Activated CD4-positive, alpha-beta memory T cell treated with anti-CD3 and anti-CD28 coated beads, Interleukin-2, amount 10 ng/mL, durations not matched to agents 7 days and 5 days (primary cell): ENCODE measurements at regions not wholly inside any gene's neighbourhood (a gene's known extent, or its start where the extent isn't known, plus 50 kb on each side); places are given as distances from the start of the nearest gene placed in this dataset.

Experiments used
- CTCF ChIA-PET: fragments of 350-600 bp; sonication (Branson Sonifier 250); formaldehyde crosslinking; loops from one replicate; lab custom pipeline; 2021; ENCODE audit warnings: antibody characterized with exemption, inconsistent platforms; lab: Charles Lee
- POLR2A ChIA-PET: fragments of 350-600 bp; sonication (Branson Sonifier 250); formaldehyde crosslinking; loops from one replicate; lab custom pipeline; 2021; ENCODE audit warnings: antibody characterized with exemption; lab: Charles Lee
- DNase-seq: peaks from one replicate; pipeline ENCODE4 v3.0.0-alpha.2; 2020
- H3K27ac Mint-ChIP-seq: one replicate; pipeline ENCODE4 v1.8.0; 2021; ENCODE audit warnings: mild to moderate bottlenecking, mixed read lengths
- H3K27me3 Mint-ChIP-seq: one replicate; pipeline ENCODE4 v1.8.0; 2021; ENCODE audit warnings: mixed read lengths
- H3K36me3 Mint-ChIP-seq: one replicate; pipeline ENCODE4 v1.8.0; 2021; ENCODE audit warnings: low read depth, mixed read lengths
- H3K4me1 Mint-ChIP-seq: one replicate; pipeline ENCODE4 v1.8.0; 2021; ENCODE audit warnings: mixed read lengths
- H3K4me3 Mint-ChIP-seq: one replicate; pipeline ENCODE4 v1.8.0; 2021; ENCODE audit warnings: mild to moderate bottlenecking, mixed read lengths
- H3K9me3 Mint-ChIP-seq: one replicate; pipeline ENCODE4 v1.8.0; 2021; ENCODE audit warnings: mixed read lengths

DNA sequence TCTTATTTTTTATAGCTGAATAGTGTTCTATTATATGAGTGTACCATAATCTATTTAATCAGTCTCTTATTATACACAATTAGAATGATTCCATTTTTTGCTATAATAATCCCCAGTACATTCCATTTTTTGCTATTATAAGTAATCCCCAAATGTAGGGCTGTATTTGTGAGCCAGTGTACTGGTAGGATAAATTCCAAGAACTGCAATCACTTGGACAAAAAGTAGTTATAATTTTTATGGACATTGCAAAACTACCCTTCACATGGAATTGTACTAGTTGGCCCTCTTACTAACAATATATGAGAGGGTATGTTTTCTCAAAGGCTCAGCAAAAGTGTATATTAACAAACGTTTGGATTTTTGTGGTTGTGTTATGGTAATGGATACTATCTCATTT, 481.7 kb upstream of the CLINT1 start:
- ChIA-PET CTCF (no interaction called here), POLR2A (no interaction called here)
- Mint-ChIP-seq H3K27me3 (no peaks in the 10 kb centered on the region), H3K9me3 (no peaks in the 10 kb centered on the region), H3K27ac (no peak overlapping the region), H3K36me3 (no peaks in the 10 kb centered on the region), H3K4me3 (no peak overlapping the region), H3K4me1 (no peaks in the 10 kb centered on the region)
- no peak for DNase-seq

DNA sequence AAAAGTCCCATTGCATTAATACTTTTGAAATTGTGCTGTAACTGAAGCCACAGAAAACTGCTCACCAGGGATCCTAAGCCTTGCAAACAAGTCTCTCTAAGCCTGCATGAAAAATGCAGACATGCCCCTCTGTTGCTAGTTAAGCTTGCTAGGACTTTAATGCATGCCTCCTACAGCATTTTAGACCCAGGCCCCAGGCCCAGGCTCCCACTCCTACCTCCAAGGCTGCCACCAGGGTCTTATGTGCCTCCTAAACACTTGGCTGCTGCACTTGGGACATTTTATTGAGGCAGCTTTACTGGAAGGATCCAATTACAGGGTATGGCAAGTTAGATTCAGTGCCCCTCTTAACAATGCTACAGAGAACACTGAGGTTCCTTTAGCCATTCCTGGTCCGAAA, 467.3 kb upstream of the CLINT1 start:
- DNase-seq, result no peak
- CTCF ChIA-PET, result no interaction called here
- Mint-ChIP-seq H3K4me3 (no peak overlapping the region), H3K4me1 (no peaks in the 10 kb centered on the region), H3K9me3 (no peaks in the 10 kb centered on the region), H3K36me3 (no peaks in the 10 kb centered on the region), H3K27me3 (no peaks in the 10 kb centered on the region), H3K27ac (no peak overlapping the region)
- POLR2A ChIA-PET, result no interaction called here

DNA sequence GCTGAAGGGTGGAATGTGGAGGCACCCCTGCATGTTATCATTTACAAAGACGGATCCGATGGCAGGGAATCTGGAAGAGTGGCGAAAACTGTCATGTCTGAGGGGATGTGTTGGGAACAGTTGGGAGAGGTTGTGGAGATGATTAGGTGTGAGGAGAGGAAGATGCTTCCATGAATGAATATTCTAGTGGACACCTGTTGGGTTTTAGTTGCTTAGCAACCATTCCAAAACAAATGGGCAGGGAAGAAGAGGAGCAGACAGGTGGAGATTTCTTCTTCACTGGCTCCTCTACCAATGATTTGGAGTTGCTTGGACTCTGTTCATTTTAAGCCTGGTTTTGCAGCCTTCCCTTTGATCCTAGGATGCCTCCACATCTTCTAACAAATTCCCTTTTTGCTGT, 465.3 kb upstream of the CLINT1 start:
- H3K4me1 Mint-ChIP-seq, result no peaks in the 10 kb centered on the region
- CTCF ChIA-PET, result no interaction called here
- POLR2A ChIA-PET, result no interaction called here

DNA sequence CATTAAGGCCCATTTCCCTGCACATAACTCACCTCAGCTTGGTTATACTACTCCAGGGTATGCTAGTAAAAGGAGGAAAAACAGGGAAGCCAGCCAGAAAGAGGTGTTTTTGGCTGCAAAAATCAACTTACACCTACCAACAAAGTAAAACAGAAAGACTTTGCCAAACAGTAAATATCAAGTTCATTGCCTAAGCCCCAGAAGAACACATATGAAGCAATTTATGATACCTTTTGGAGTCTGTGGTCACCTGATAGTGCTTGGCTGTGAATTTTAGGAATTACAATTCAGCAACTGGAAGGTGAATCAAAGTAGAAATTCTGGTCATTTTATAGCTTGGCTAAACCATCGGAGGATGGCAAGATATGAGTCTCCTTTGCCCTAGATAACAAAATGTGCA, 463.7 kb upstream of the CLINT1 start:
- Mint-ChIP-seq H3K27me3 (no peaks in the 10 kb centered on the region), H3K4me3 (no peak overlapping the region), H3K9me3 (no peaks in the 10 kb centered on the region), H3K27ac (no peak overlapping the region), H3K36me3 (no peaks in the 10 kb centered on the region), H3K4me1 (no peaks in the 10 kb centered on the region)
- no peak for DNase-seq
- POLR2A ChIA-PET, result no interaction called here
- CTCF ChIA-PET, result no interaction called here

More for the DNA sequence above, 465.3 kb upstream of the CLINT1 start:
- Mint-ChIP-seq H3K27me3 (no peaks in the 10 kb centered on the region), H3K4me3 (no peak overlapping the region), H3K27ac (no peak overlapping the region), H3K9me3 (no peaks in the 10 kb centered on the region), H3K36me3 (no peaks in the 10 kb centered on the region)
- no peak for DNase-seq

DNA sequence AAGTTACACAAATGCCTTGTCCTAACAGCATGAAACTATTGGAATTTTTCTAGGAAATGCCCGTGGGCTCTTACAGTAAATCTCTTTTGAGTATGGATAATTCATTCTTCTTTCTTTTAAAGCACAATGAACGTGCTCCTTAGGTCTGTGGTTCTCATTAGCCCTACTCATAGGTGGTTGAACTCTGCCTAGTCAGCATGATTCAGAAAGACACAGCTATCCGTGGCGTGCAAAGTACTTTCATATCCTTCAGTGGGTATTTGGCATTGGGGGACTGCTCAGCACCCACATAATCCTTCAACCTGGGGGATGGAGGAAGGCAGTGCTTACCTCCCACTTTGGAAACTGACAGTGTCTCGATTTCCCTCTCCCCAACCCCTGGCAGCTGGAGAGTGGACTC, 462.0 kb upstream of the CLINT1 start:
- no peak overlapping the region for H3K4me3 Mint-ChIP-seq
- no peak overlapping the region for H3K27ac Mint-ChIP-seq

DNA sequence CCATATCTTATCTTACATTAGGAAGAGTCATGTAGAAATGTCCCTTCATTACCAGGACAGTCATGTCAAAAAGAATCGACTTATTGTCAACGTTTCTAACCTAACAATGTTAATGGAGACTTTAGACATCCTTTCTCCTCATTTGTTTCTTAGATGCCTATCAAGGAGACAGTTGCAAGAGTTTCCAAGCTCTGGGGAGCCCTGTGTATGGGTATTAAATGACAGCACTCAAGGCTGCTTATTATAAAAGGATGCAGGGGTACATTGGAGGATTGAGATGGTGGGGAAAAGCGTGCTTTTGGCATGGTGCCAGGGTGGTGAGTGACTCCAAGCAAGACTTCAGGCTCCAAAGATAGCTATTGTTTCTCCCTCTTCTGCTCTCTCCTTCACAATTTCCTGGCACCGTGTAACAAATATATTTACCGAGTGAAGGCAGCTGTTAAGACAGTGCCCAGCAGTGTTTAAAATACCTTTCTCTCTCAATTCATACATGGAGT, 461.3 kb upstream of the CLINT1 start:
- Mint-ChIP-seq H3K9me3 (no peaks in the 10 kb centered on the region), H3K36me3 (no peaks in the 10 kb centered on the region), H3K4me1 (no peaks in the 10 kb centered on the region), H3K27me3 (no peaks in the 10 kb centered on the region), H3K4me3 (no peak overlapping the region), H3K27ac (no peak overlapping the region)
- ChIA-PET CTCF (no interaction called here), POLR2A (no interaction called here)
- no peak for DNase-seq

More for the DNA sequence above, 462.0 kb upstream of the CLINT1 start:
- POLR2A ChIA-PET, result no interaction called here
- H3K9me3 Mint-ChIP-seq, result no peaks in the 10 kb centered on the region
- H3K36me3 Mint-ChIP-seq, result no peaks in the 10 kb centered on the region
- DNase-seq, result no peak
- H3K27me3 Mint-ChIP-seq, result no peaks in the 10 kb centered on the region
- CTCF ChIA-PET, result no interaction called here
- no peaks in the 10 kb centered on the region for H3K4me1 Mint-ChIP-seq

DNA sequence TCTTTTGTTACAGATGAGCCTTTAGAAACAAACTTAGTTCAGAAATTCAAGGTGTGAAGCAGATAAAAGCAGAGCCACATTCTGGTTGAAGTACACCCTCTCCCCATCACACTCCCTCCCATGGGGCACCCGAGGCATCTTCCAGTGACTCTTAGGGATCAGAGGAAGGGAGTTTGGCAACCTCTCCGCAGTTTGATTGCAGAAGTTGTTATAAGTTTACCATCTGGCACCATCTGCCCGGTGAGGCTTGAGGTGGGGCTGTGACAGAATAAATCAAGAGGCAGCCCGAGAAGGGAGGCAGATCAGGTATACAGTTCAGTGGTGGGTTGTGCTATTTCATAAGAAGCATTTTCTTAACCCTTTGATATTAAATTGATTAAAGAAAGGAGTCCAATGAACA, 458.6 kb upstream of the CLINT1 start:
- Mint-ChIP-seq H3K4me1 (no peaks in the 10 kb centered on the region), H3K27ac (no peak overlapping the region), H3K9me3 (no peaks in the 10 kb centered on the region), H3K27me3 (no peaks in the 10 kb centered on the region), H3K4me3 (no peak overlapping the region), H3K36me3 (no peaks in the 10 kb centered on the region)
- no peak for DNase-seq
- CTCF ChIA-PET, result no interaction called here
- POLR2A ChIA-PET, result no interaction called here

DNA sequence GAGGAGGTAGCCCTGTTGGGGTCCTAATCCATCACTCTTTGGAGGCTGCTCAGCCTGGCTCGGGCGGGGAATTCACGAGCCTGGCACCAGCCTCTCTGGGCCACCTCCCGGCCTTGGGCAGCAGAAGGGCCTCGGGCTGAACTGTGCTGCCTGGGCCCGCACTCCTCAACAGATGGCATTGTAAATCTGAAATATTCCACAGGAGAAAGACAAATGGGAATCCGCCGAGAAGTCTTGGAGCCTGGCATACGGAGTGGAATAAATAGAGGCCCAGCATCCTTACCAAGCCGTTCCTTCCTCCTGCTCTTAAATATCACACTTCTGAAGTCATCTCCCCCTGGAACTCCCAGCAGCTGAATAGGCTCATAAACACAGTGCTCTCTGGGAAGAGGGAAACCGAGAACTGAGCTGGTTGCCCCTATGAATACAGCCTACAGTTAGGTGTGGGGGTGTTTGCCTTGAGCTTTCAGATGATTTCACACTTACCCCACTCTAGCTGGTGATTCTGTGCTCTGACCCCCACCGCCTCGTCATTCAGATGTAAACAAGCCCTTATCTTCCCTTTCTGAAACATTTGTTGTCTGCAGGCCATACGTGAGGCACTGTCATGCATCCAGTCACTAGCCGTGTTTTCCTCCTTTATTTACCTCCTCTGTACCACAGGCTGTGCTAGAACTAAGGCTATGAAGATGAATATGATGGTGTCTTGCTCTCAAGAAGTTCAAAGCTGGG, 455.0 kb upstream of the CLINT1 start:
- H3K36me3 Mint-ChIP-seq, result no peaks in the 10 kb centered on the region
- CTCF ChIA-PET, result interaction anchor here (1.4 kb wide), 1 partner anchor 793 kb away, joined by 3 read pairs; no protein-coding TSS in a partner anchor

DNA sequence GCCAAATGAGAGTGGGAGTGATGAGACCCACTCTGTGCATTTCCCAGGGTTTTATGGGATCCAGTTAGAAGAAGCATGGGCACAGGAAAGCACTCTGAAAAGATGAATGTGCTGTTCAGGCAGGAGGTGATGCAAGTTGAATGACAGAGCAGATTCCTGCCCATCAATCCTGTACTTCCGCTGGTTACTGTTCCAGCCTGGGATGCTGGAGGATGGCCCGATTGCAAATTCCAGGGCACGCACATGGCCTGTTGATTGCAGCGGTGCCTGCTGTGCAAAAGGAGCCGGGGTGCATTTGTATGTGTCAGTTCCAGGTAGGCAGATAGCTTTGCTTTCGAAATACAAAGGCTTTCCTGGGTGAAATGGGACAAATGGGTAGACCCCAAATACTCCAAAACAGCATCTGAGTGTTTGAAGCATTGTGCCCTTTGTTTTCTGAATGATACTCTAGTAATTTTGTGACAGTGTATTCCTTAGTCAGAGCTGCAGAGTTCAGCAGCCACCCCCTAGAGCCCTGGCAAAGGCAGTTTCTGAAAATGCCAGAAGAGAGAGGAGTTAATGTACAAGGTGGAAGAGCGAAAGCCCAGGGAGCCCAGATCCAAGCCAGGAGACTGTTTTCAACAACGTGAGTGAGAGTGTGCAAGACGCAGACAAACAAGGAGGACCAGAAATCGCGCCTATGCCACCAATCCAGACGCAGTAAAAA, 454.2 kb upstream of the CLINT1 start:
- POLR2A ChIA-PET, result no interaction called here
- Mint-ChIP-seq H3K4me3 (no peak overlapping the region), H3K27me3 (no peaks in the 10 kb centered on the region), H3K36me3 (no peaks in the 10 kb centered on the region), H3K4me1 (no peaks in the 10 kb centered on the region), H3K9me3 (peaks cover 2% of the 10 kb centered on the region), H3K27ac (no peak overlapping the region)
- DNase-seq, result no peak
- CTCF ChIA-PET, result no interaction called here

More for the DNA sequence above, 455.0 kb upstream of the CLINT1 start:
- Mint-ChIP-seq H3K27me3 (no peaks in the 10 kb centered on the region), H3K9me3 (peaks cover 2% of the 10 kb centered on the region), H3K4me1 (no peaks in the 10 kb centered on the region), H3K4me3 (no peak overlapping the region), H3K27ac (no peak overlapping the region)
- DNase-seq, result no peak
- POLR2A ChIA-PET, result no interaction called here

DNA sequence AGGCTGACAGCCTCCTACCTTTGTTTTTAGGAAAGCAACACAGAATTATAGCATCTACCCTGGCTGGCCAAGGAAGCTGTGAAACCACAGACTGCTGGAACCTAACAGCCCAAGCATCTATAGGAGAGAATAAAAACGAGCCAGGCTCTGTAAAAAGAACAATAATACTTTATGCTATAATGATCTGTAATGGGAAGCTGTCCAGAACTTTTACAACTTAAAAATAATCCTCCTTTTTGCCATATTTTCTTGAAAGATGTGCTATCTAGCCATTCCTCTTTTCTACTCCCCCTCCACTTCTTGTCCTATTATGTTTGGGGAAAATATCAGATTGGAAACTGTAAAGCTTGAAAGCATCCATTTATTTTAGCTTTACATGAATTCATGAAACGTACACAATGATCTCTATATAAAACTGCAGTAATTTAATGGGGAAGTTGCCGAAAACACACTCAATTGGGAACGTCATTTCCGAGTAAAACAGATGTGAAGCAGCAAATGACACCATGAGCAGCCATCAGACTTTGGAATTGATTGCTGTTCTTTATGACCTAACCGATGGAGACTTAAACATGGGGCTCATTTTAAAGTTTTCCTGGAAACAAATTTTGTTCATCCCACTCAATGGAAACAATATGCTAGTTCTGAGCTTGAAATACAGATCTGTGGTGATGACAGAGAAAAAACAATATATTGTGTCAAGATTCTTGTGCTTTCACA, 450.3 kb upstream of the CLINT1 start:
- no peaks in the 10 kb centered on the region for H3K36me3 Mint-ChIP-seq
- DNase-seq, result no peak
- H3K27me3 Mint-ChIP-seq, result no peaks in the 10 kb centered on the region
- ChIA-PET CTCF (interaction anchor here (1.0 kb wide), 1 partner anchor 387 kb away, joined by 3 read pairs; no protein-coding TSS in a partner anchor), POLR2A (no interaction called here)
- H3K4me3 Mint-ChIP-seq, result no peak overlapping the region
- H3K27ac Mint-ChIP-seq, result no peak overlapping the region
- H3K9me3 Mint-ChIP-seq, result peaks cover 2% of the 10 kb centered on the region
- H3K4me1 Mint-ChIP-seq, result no peaks in the 10 kb centered on the region

DNA sequence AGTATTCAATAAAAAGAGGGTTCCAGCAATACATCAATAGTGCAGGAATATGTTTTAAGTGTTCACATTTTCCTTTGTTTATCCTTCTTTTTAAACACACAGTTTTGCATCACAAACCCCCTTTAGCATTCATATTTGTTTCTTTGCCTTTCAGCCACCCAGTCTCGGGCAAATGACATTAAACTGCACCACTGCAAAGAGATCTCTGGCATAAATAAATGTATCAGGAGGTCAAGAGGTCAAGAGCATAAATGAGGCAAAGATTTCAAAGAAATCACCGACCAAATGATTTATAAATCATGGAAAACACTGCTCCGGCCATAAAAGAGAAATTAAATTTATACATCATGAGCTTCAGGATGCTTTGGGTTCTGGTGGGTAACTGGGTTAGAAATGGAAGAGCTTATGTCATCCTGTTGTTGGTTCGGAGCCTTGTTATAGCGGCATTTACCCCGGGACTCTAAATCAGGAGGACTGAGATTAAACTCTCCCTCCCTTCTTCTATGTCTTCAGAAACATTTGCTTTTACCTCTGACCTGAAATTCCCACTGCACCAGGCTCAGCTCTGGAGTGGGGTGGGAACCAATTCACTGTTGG, 449.6 kb upstream of the CLINT1 start:
- H3K9me3 Mint-ChIP-seq, result peaks cover 2% of the 10 kb centered on the region
- ChIA-PET POLR2A (no interaction called here), CTCF (interaction anchor here (1.0 kb wide), 1 partner anchor 388 kb away, joined by 3 read pairs; no protein-coding TSS in a partner anchor)
- no peaks in the 10 kb centered on the region for H3K27me3 Mint-ChIP-seq
- no peaks in the 10 kb centered on the region for H3K36me3 Mint-ChIP-seq
- no peak overlapping the region for H3K27ac Mint-ChIP-seq
- H3K4me3 Mint-ChIP-seq, result no peak overlapping the region
- no peaks in the 10 kb centered on the region for H3K4me1 Mint-ChIP-seq
- DNase-seq, result no peak

DNA sequence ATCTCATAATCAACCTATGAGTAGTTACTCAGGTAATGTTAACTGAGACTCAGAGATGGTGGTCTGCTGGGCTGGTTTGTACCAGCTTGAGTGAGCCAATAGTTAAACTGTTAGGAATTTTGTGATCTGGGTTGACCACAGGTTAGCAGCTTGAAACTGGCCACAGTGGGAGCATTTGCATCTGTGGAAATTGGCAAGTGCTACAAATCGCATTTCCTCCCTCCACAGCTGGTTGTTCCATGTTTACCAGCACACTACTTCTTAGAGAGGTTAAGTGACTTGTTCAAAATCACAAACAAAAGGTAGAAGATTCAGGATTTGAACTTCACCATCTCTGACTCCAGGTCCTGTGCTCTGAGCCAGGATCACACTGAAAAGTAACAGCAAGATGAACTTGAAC, 446.9 kb upstream of the CLINT1 start:
- H3K27ac Mint-ChIP-seq, result no peak overlapping the region
- ChIA-PET CTCF (no interaction called here), POLR2A (no interaction called here)
- H3K9me3 Mint-ChIP-seq, result peaks cover 2% of the 10 kb centered on the region
- H3K36me3 Mint-ChIP-seq, result no peaks in the 10 kb centered on the region
- no peaks in the 10 kb centered on the region for H3K27me3 Mint-ChIP-seq
- no peaks in the 10 kb centered on the region for H3K4me1 Mint-ChIP-seq
- no peak for DNase-seq
- no peak overlapping the region for H3K4me3 Mint-ChIP-seq

DNA sequence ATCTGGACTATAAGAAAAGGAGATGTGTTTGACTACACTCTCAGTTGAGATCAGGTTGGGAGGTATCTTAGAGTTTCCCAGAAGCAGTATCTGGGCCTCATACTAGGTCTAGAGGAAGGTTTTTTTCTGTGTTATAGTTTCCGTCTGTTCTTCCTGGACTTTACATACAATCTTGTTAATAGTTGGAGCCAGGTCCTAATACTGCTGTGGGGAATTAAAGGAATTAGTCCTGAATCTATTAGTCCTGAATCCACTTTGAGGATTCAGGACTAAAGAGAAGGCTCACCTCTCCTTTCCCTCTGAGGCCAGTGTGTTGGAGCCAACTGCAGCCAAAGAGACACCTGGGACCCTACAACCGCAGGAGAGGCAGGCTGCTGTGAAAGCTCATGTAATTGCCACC, 445.7 kb upstream of the CLINT1 start:
- Mint-ChIP-seq H3K9me3 (no peaks in the 10 kb centered on the region), H3K27me3 (no peaks in the 10 kb centered on the region), H3K36me3 (no peaks in the 10 kb centered on the region), H3K27ac (no peak overlapping the region), H3K4me3 (no peak overlapping the region), H3K4me1 (no peaks in the 10 kb centered on the region)
- no peak for DNase-seq
- ChIA-PET POLR2A (no interaction called here), CTCF (no interaction called here)
